Activated gamma-delta T cell treated with Interleukin-2 at 50 U/mL for 16 hours (primary cell): ENCODE measurements at regions not wholly inside any gene's neighbourhood (a gene's known extent, or its start where the extent isn't known, plus 50 kb on each side); places are given as distances from the start of the nearest gene placed in this dataset.

Source experiments
- DNase-seq: peaks from one replicate; pipeline ENCODE4 v3.0.0-alpha.2; 2020

DNA sequence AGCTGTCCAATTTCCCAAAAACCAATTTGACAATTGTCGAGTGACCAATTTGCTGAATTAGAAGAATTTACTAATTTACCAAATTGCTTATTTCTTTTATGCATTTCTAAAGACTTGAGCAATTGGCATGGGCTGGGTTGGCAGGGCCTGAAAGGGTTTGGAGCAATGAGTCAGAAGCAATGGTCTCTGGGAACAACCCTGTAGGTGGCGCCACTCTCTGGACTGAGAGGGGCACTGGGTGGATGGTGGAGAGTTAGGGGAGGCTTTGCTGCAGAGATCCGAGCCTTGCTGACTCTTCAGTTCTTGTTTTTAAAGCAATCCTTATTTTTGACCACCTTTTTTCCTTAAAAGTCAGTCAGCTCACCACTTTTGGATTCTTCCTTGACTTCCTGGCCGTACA, 71.5 kb upstream of the RPS23 start:
- DNase-seq = peak; percentile 21

DNA sequence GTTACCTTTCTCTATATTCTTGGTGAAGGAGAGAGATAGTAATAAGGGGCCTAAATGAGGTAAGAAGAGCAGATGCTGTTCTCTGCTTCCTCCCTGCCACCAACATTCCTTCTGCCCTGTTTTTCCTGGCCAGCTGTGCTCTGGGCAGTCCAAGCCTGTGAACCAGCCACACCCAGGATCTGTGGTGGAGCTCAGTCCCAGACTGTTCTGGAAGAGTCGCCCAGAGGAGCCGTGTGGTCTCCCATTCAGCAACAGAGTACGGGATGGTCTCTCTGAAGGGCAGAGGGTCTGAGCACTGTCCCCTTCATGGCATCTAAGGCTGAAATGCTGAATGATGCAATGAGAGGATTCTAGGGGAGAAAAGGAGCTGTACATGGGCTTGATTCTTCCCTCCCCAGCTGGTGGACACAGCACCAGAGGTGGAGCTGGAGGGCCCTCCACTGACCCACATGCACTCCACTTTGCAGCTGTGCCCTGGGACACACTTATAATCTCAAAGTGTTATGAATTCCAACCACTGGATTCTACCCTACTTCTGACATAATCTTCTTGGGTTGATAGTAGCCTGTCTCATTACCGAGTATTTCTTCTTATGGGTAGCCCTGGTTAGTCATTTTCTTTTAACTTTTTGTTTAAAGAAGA, 70.8 kb upstream of the RPS23 start:
- no peak for DNase-seq

DNA sequence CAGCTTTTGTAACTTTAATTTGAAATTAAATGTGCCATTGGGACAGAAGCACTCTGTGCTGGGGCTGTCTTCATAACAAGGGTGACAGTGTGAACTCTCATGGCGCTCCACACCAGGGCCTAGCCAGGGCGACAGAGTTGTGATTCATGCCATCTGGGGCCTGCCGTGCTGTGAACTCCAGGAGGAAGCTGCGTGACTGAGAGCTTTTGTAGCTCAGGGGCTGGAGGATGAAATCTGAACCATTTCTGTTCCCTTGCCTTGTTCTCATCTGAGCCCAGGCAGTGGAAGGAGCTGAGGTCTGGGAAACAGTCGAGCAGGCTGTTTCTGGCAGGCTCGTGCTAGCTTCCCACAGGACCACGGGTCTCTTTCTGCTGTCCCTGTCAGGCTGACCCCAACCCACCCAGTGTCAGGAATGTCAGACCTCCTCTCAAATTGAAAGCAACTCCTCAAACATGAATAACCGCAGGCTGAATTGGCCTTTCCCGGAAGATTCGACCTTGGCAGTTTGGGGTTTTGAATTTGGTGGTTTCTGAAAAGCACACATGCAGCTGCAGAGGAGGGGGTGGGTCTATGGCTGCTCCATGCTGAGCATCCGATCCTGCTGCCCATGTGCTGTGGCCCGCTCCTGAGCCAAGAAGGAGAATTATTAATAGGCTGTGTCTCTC, 69.2 kb upstream of the RPS23 start:
- no peak for DNase-seq

DNA sequence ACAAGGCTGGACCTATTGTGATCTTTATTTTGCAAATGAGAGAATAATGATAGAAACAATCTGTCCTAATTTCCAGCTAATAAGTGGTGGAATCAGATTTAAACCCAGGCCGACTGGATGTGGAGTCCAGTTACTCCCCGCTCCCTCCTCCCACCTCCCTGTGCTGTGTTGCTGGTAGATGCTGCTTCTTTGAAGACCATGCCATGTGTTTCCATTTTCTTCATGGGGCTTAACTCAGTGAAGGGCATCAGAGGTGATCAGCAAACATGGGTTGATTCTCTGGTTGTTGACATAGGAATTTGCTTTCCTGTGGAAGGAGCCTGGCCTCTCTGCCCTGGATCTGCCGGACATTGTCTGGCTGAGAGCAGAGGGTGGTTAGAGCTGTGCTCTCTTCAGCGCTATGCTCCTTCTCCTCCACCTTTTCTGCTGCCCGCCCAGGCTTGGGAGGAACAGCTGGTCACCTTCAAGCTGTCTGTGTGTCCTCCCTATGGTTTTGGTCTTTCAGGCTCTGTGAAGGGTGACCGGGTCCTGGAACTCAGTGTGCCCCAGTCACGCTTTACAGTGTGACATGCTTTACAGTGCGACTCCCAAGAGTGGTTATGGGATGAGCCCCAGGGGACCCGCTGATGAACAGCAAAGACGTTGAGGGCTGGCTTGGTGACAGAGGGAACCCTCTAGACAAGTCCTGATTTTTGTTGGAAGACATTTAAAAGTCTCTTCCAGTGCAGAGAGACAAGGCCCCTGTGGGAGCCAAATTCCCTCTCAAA, 68.4 kb upstream of the RPS23 start:
- DNase-seq = no peak

DNA sequence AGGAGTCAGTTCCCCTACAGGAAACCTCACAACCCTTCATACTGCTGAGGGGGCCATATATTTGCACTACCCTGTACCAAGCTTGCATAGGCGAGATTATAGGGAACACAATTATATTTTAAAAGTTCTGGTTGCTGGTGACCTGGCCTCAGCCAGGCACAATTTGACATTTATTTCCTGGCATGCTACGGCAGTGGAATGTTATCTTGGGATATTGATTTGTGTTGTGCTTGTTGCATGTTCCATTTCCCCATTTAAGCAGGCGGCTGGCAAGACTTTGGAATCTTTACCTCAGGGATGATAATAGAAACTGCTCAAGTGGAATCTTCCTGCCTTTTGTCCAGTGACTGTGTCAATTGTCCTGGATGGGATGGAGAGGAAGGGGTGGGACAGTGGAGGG, 67.0 kb upstream of the RPS23 start:
- no peak for DNase-seq

DNA sequence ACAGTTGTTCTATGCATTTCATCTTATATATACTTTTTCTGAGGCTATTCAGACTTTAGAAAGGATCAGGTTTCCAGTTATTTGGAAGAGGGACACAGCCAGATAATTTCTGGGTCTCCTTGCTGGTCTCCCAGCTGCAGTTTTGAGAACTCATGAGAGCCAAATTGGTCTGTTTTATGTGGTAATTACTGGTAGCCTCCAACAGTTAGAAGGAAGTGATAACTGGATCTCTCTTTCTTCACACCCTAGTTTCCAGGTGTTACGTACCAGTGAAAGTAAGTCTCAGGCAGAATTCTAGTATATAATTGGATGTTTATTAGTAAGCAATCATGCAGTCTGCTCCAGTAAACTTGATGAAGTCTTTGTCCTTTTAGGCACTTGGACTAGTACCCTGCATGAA, 63.2 kb upstream of the RPS23 start:
- no peak for DNase-seq

DNA sequence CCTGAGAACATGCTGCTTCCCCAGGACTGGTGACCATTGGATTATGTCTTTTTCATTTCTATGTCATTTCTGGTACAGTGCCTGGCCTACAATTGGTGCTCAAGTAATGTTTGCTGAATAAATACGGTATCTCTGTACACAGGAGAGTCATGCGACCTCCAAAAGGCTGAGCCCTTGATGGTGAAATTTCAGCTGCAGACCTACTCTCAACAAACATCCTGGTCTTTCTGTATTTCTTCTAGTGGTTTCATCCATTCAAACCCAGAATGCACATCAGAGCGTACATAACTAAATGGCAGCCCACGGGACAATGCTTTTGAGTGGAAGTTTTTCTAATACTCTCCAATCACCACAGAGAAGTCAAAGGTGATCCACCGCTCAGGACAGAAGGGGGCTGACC, 62.6 kb upstream of the RPS23 start:
- DNase-seq = no peak

DNA sequence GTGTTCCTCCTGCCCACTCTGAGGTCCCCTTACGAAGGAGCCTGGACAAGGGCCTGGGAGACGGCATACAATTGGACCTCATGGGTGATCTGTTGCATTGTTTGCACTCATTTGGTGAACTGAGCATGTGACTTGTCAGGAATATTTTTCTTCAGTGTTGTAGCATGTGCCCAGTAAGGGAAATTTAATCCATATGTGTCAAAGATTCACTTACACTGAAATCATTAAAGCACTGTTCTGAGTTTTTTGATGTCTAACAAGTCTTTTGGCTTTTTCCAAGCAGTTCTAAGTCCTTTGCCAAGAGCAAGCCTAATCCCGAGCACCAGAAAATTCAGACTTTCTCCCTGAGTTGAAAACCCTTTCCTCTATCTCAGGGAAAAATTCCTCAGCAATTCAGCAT, 61.6 kb upstream of the RPS23 start:
- DNase-seq = no peak

DNA sequence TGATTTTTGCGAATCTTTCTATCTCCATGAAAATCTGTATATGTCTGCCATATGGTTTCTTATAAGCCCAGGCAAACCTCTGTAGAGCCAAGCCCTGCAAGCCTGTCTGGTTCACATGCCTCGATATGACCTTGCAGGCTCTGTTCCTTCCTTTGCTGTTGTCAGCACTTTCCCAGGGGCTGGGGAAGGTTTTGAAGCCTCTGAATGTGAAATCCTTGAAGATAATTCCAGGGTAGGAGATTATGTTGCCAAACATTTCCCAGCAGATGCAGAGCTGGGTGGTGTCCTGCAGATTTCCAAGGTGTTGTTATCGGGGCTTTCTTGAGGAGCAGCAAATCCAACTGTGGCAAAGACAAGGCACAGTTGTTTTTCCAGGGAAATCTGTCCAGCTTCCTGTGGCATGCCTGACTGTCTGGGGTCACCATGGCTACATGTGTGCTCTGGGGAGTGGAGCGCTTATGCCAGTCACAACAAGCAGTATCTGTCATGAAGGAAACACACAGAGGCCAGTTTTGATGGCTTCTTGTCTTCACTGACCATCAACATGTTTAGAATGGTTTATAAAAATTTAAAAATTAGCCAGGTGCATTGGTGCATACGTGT, 60.7 kb upstream of the RPS23 start:
- no peak for DNase-seq

DNA sequence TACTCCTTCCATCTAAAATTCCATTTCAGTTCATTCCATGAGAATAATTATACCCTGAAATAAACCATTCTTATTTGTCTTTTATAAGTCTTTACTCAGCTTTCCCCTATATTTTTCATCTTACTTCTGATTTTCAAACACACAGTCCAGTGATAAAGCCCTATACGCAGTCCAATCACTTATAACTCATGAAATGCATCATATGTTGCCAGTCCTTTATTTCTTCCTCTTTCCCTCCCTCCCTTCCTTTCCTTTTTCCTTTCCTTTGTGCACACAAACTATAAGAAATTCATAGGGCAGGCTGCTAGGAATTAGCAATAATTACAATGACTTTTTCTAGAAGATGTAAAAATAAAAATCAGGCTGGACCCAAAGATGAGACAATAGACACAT, 58.8 kb upstream of the RPS23 start:
- no peak for DNase-seq

DNA sequence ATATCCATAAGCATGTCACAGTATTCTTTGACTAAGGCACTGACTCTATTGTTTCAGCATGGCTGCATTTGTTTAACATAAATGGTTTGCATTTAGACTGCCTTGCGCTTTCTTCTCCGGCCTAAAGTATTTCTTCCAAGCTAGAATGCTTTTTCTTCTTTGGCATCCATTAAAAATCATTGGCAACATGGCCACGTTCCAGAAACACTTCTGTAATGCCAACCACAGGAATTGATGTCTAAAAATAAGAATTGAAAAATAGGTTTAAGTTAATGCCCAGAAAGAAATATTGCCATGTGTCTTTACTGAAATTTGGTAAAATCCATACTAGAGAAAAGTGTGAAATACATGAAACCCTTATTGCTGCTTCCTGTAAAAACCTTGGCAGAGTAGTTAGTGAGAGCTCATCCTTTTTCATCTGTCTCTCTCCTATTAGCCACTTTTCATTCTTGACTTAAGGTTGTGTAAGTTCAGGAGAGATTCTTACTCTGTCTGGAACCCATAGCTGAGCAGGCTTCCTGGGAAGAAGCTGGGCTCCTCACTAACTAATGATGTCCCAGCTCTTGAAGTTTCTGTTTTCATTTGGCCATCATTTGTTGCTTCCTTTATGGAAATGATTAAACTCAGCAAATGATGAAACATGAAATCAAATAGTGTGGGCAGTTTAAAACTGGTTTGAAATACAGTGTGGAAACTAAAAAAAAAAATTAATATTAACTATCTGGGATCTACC, 58.2 kb upstream of the RPS23 start:
- DNase-seq = no peak

DNA sequence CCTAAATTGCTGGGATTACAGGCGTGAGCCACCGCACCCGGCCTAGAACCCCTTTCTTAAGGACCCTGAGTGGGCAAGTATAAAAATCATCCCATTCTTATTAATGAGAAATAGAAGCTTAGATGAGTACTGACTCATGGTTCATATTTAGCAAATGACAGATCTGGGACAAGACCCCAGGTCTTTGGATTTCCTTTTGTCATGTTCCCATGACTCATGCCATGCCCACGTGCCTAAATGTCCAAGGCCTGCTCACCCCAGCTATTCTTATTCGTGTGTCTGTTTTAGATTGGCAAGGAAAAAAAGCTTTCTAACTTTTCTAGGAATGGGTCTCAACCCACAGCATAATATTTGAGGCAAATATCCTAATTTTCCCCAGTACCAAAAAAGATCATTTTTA, 57.7 kb upstream of the RPS23 start:
- DNase-seq = no peak

DNA sequence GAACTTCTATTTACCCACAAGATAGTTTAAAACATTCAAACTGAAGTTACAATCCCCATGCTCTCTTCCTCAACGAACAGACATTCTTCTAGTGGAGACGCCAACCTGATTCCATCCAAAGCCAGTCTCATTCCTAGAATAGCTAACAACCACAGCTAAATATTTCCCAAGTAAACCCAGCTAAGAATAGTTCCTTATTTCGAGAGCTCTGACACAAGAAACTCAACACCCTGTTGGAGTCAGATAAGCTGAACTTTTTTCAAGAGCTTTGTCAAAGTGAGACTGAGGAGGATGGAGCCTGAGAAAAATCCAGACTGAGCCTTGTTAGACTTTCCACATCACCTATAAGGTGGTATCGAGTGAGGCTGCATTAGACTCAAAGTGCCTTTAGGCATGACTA, 56.7 kb upstream of the RPS23 start:
- DNase-seq = no peak

DNA sequence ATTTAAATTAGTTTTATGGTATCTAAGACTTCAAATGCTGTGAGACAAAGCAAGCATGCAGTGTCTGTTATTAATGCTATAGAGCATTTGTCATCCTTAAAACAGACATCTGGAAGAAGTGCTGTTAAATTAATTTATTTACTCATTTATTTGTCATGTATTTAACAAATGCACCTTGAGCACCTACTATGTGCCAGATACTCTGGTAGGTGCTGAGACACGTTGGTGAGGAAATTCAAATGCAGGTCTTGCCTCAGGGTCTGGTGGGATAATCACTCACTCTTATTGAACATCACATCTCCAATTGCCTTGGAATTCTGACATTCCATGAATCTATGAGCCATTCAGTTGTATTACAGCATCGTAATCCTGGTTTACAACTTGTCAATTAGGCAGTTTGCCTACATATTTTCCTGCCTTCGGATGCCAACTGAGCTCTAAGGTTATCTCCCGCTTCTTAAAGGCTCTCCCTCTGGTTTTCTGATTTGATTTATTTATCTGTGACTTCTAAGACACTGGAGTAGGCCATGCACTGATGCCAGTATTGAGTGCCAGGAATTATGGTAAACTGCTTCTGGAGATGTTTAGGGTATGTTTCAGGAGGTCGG, 56.0 kb upstream of the RPS23 start:
- no peak for DNase-seq

DNA sequence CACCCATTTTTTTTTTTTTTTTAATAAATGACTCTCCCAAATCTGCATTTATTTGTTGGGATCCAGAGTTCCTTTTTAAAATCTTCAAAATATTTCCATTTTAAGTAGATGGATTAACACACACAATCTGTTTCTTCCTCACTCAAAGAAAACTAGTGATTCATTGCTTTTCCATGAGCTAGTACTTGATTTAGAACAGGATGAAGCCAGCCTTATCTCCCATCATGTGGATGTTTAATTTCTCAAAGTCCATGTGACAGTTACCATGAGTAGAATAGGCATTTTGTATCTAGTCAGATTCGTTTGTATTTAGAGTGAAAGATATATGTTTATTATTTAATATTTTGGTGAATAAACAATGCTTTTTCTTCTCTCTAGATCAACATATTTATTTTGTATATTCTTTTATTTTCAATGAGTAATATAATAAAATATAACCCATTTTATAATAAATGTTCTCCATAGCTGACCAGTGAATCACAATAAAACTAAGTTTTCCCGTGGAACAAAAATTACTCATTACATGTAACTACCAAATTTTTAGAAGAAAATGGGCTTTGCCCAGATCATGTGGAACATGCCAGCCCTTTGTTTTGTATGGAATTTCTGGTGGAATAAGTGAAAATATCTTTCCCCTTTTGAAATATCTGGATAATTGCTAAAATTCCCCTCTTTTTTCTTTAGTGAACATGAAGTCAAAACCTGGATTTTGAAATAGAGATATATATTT, 54.9 kb upstream of the RPS23 start:
- no peak for DNase-seq

DNA sequence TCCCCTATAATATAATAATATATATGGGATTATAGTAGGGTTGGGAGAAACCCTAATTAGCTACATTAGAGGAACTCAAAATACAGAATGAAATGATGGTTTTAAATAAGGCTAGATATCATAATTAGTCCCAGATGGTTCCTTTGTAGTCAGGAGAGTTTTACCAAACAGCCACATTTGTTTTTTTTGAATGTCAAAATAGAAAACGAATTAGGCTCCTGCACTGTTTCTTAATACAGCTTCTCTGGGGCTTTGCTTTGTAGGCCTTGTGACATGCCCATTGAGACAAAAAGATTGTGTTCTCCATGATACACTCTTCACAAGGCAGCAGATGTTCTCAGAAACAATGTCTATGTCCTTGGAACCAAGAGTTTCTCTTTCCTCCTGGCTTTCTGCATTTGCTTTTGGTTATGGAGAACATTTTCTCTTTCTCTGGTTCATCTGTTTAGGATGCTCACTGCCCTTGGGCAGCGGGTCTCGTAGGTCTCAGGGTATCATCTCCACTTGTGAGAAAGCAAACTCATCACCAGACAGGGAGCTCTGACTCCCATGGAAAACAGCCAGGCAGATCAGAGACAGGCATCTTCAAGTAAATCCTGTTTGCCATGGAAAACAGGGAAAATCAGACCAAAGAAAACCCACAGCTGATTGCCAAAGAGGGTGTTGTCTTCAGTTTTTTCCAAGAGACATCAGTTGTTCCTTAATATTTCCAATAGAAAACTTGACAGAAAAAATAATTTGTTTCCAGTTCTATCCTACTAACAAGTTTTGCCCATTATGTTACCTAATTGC, 54.1 kb upstream of the RPS23 start:
- DNase-seq = no peak

DNA sequence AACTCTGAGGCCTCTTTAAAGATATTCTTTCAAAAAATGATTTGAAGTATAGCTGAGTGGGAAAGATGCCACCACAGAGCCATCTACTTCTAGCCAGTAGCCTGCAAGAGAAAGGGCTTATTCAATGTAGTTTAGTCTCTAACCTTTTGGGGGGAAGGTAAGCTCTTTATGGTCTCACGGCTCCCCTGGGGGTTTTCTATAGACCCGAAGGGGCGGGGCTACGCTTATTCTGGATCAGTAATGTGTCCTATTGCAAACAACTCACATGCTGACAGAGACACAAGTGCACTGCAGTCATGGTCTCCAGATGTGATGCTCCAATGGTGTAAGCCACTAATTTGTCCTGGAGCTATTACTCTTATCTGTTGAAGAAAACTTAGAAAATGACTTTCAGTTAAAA, 53.4 kb upstream of the RPS23 start:
- no peak for DNase-seq

DNA sequence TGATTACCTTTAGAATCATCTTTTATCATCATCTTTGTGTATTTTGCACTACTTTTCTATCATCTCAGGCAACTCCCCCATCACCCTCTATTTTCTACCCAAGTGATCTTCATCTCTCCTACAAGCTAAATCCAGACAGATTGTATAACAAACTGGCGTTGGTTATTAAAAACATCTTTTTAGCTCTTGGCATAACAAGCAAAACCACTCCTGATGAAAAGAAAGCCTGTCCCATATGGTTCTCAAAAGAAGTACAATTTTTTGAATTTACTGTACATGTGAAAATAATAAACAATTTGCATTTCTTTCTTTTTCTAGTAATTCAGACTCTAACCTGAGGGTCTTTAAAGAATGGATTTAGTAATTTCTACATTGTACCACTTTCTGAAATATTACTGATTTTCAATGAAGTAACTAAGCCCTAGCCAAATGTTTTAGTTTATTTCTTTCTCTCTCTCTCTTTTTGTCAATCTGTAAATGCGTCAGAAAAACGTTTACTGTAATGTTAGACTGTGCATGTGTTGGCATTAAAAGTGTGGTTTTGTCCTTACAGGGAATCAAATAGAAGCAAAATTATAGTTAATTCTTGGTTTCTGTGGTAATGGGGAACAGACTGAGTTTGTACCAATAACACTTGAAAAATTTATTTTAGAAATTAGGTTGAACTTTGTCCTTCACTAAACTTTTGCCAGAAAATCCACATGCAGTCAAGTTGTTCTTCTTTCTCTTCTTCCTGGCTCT, 52.5 kb upstream of the RPS23 start:
- no peak for DNase-seq

DNA sequence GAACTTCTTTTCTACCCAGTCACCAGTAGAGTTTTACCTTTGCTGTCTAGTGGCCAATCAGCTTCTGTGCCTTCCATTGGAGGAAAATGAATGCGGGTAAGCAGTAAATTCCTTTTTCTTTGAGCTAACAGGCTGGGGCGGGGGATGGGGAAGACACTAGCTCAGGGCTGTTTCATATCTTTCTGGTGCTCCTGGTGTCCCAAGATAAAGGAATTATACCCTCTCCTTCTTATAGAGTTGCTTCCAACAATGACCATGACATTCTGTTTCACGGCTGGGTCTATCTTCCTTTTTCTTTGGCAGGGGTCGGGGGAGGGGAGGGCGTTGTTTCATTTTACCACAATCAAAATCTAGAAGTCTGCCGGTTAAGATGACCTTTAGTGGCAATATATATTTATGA, 51.2 kb upstream of the RPS23 start:
- no peak for DNase-seq
